ENCODE measurements at regions not wholly inside any gene's neighbourhood (a gene's known extent, or its start where the extent isn't known, plus 50 kb on each side); places are given as distances from the start of the nearest gene placed in this dataset.

- Mint-ChIP-seq H3K36me3 (ENCODE audit: low read depth) (no peaks in the 10 kb centered on the region), H3K27me3 (ENCODE audit: low read depth) (no peaks in the 10 kb centered on the region), H3K27ac (peak overlapping the region in 2 of 3 experiments; percentile 14 to 53), H3K4me3 (no peak overlapping the region), H3K9me3 (no peaks in the 10 kb centered on the region), H3K4me1 (no peaks in the 10 kb centered on the region)
- no peak for TF ChIP-seq CTCF (IDR thresholded peaks at IDR 0.05; ENCODE audit: unreplicated experiment in 3 of 3)
These were observed 86.2 kb upstream of the GNG12 start for GRCh38 chr1:67919274-67920072.

GRCh38 chr1:67918067-67918466 lies 84.8 kb upstream of the GNG12 start:
- H3K36me3 Mint-ChIP-seq (ENCODE audit: low read depth): no peaks in the 10 kb centered on the region
- no peaks in the 10 kb centered on the region for H3K4me1 Mint-ChIP-seq
- H3K9me3 Mint-ChIP-seq: no peaks in the 10 kb centered on the region
- no peak for TF ChIP-seq CTCF (IDR thresholded peaks at IDR 0.05; ENCODE audit: unreplicated experiment in 3 of 3)
- H3K4me3 Mint-ChIP-seq: no peak overlapping the region
- no peak overlapping the region for H3K27ac Mint-ChIP-seq
- no peaks in the 10 kb centered on the region for H3K27me3 Mint-ChIP-seq (ENCODE audit: low read depth)

GRCh38 chr1:67917006-67917405 lies 83.7 kb upstream of the GNG12 start:
- no peak for TF ChIP-seq CTCF (IDR thresholded peaks at IDR 0.05; ENCODE audit: unreplicated experiment in 3 of 3)
- no peak overlapping the region for H3K27ac Mint-ChIP-seq
- H3K9me3 Mint-ChIP-seq: no peaks in the 10 kb centered on the region
- no peaks in the 10 kb centered on the region for H3K27me3 Mint-ChIP-seq (ENCODE audit: low read depth)
- no peak overlapping the region for H3K4me3 Mint-ChIP-seq
- H3K36me3 Mint-ChIP-seq (ENCODE audit: low read depth): no peaks in the 10 kb centered on the region
- no peaks in the 10 kb centered on the region for H3K4me1 Mint-ChIP-seq

- no peak for TF ChIP-seq CTCF (IDR thresholded peaks at IDR 0.05; ENCODE audit: unreplicated experiment in 3 of 3)
- H3K9me3 Mint-ChIP-seq: no peaks in the 10 kb centered on the region
- no peaks in the 10 kb centered on the region for H3K36me3 Mint-ChIP-seq (ENCODE audit: low read depth)
- no peaks in the 10 kb centered on the region for H3K4me1 Mint-ChIP-seq
- no peak overlapping the region for H3K27ac Mint-ChIP-seq
- H3K4me3 Mint-ChIP-seq: no peak overlapping the region
- H3K27me3 Mint-ChIP-seq (ENCODE audit: low read depth): no peaks in the 10 kb centered on the region
These were observed 83.0 kb upstream of the GNG12 start for GRCh38 chr1:67916140-67916886.

- peaks cover 7% of the 10 kb centered on the region for H3K9me3 Mint-ChIP-seq
- H3K4me3 Mint-ChIP-seq: no peak overlapping the region
- H3K36me3 Mint-ChIP-seq (ENCODE audit: low read depth): no peaks in the 10 kb centered on the region
- TF ChIP-seq CTCF (IDR thresholded peaks at IDR 0.05; ENCODE audit: unreplicated experiment in 3 of 3): no peak
- H3K27me3 Mint-ChIP-seq (ENCODE audit: low read depth): no peaks in the 10 kb centered on the region
- no peak overlapping the region for H3K27ac Mint-ChIP-seq
- H3K4me1 Mint-ChIP-seq: no peaks in the 10 kb centered on the region
These were observed 76.5 kb upstream of the GNG12 start for GRCh38 chr1:67909776-67910175.
